ENCODE measurements at regions not wholly inside any gene's neighbourhood (a gene's known extent, or its start where the extent isn't known, plus 50 kb on each side); places are given as distances from the start of the nearest gene placed in this dataset.
A peak's percentile ranks its signal among the peaks of the same experiment; 100 is the strongest.

GRCh38 chr18:73313476-73313875 lies 445.7 kb upstream of the NETO1 start:
- no peak for DNase-seq (ENCODE audit: low read depth)

GRCh38 chr18:73296686-73297085 lies 428.9 kb upstream of the NETO1 start:
- no peak for DNase-seq (ENCODE audit: low read depth)

DNA sequence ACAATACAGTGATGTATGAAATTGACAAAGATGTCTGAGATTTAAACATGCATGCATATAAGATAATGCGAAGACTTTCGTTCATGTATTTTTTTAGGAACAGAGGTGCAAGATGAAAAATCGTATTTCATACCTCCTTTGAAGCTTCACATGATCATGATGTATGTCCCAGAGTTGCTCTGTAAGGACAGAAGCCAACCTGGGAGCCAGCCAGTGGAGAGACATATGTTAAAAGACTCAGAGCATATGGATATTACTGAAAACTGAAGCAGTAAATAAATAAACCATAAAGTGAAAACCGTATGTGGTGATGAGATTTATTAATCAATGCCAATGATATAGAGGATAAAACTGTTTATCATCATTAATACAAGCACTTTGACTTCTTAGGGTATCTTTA lies 424.4 kb upstream of the NETO1 start:
- no peak for DNase-seq (ENCODE audit: low read depth)

GRCh38 chr18:73288813-73289212 lies 421.0 kb upstream of the NETO1 start:
- DNase-seq (ENCODE audit: low read depth): no peak

GRCh38 chr18:73286584-73286983 lies 418.8 kb upstream of the NETO1 start:
- no peak for DNase-seq (ENCODE audit: low read depth)

DNA sequence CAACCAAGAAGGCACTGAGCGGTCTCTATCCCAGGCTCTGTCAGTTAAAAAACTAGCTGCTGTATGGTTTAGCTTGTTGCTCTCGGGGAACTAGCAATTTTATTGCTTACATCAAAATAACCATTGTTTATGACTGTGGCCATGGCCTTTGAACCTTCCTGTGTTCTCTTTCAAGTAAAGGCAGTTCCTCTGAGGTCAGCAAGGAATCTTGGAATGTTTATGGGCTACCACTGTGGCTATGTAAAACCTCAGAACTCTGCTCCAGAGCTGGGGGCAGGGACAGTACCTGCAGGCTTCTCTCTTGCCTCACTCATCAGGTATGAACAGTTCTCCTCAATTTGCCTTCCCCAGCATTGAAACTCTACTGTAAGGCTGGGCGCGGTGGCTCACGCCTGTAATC lies 416.0 kb upstream of the NETO1 start:
- DNase-seq (ENCODE audit: low read depth): peak; percentile 58

DNA sequence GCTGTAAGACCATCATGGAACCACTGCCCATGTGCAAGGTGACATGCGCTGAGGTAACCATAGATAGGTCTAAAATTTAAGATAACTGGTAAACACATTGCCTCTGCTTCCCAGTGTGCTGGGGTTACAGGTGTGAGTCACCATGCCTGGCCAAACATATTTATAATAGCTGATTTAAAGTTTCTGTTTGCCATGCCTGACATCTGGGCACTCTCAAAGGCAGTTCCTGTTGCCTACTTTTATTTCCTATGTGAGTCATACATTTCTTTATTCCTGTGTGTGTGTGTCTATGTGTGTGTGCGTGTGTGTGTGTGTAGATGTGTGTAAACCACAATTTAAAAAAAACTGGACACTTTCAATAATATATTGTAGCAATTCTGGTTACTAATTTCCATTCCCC lies 415.2 kb upstream of the NETO1 start:
- peak; percentile 13 for DNase-seq (ENCODE audit: low read depth)

DNA sequence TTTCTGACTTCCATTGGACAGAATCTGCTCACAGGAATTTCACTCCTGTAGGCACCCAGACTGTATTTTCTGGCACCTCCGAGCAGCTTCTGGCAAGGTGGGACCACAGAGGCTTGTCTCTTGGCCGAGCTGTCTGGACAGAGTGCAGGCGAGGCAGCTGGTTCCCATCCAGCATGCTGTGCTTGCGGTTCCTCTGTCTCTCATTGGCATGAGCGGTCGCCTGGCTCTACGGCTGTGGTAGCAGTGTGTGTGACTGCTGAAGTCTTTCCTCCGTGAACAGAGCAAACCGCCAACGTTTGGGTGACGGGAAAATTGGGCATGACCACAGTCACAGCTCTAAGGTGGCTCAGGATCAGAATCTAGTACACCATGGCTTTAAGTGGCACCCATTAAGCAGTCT lies 411.7 kb upstream of the NETO1 start:
- no peak for DNase-seq (ENCODE audit: low read depth)

DNA sequence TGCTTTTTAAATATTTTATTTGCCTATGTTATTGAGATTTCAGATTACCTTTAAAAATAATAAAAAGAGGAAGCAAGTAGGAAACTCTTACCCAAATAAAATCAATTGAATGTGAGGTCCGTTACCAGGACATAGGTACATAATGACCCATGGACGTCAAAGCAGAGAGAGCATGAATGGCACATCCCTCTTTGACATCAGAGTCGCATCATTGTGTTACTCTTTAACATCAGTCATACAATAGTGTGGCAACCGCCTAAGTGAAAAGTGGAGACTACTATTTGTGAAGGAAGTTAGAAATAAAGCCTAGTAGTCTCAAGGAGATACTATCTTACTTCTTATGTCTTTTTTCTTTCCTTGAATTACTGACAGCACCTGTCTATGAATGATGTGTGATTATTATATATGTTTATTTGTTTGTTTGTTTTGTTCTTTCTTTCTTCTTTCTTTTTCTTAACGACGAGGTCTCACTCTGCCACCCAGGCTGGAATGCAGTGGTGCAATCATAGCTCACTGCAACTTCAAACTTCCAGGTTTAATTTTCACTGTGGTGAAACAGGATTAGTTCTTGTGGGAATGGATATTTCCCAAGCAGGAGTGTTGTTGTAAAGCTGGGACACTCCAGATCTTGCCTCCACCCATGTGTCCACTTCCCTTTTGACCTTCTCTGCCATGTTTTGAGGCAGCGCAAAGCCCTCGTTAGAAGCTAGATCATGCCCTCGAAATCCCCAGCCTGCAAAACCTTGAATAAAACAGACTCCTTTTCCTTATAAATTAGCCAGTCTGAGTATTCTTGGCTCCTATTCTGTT lies 407.2 kb upstream of the NETO1 start:
- DNase-seq (ENCODE audit: low read depth): no peak

DNA sequence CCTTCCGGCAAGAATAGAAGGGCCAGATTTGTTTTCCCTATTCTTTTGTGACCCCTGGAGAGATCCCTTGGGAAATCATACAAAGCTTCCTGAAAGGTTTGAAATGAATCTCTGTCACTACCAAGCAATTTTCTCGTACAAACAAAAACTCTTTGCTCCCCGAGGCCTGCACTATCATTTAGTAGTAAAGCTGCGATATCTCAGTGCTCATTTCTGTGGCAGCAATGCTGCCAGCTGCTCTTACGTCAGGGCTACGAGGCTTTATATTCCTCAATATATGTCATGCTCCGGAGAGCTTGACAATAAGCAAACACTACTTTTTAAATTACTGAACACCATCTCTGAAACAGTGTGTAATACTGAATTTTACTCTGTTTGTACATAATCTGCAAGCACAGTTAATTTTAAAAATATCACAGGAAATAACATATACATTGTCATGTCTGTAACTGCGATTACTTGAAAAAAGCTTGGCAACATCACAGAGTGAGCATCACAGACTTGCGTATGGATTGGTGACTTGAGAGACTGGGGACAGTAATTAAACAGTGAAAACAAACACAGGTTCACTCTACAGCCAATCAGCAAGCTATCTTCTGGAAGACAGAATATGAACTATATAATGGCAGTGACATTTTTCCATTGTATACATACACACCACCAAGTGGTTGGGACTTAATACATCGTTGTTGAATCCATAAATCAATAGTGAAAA lies 403.3 kb upstream of the NETO1 start:
- DNase-seq (ENCODE audit: low read depth): no peak

GRCh38 chr18:73264562-73264921 lies 396.8 kb upstream of the NETO1 start:
- no peak for DNase-seq (ENCODE audit: low read depth)

DNA sequence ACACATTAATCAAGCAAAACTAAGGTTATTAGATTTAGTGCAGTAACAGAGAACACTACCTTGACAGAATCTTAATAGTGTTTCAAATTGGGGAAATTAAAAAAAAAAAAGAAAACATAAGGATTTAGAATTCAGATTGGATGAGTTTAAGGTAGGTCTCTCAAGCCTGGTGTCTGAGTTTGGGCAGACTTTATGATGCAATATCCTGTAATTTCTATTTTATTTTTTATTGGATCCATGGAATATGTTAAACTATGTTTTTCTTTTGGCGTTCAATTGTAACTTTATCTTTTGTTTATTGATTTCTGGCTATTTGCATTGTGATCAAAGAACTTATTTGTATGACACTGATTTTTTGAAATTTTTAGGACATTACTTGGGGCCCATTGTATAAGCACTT lies 394.1 kb upstream of the NETO1 start:
- DNase-seq (ENCODE audit: low read depth): no peak

GRCh38 chr18:73261243-73261642 lies 393.5 kb upstream of the NETO1 start:
- no peak for DNase-seq (ENCODE audit: low read depth)

GRCh38 chr18:73258375-73259087 lies 390.7 kb upstream of the NETO1 start:
- no peak for DNase-seq (ENCODE audit: low read depth)

DNA sequence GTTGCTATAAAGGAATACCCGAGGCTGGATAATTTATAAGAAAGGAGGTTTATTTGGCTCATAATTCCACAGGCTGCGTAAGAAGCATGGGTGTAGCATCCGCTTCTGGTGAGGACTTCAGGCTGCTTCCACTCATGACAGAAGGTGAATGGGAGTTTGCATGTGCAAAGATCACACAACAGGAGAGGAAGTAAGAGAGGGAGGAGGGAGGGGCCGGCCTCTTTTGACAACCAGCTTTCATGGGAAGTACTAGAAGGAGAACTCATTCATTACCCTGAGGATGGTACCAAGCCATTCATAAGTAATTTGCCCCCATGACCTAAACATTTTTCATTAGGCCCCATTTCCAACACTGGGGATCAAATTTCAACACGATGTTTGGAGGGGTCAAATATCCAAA lies 386.8 kb upstream of the NETO1 start:
- DNase-seq (ENCODE audit: low read depth): no peak

DNA sequence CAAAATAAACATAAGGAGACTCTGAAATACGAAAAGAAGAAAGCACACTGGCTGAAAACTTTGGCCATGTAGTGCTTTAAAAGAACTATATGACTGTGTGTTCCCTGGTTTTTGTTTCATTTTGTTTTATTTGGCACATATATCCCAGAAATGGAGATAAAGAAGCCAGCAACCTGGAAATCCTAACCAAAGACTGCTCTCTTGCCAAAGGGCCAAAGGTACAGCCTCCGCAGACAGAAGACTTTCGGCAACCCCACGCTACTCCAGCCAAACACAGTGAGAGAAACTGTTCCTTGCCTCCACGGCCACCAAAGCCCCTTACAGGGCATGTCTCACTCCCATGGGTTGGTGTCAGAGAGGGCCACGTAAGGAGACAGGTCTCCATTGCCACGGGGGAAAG lies 381.2 kb upstream of the NETO1 start:
- DNase-seq (ENCODE audit: low read depth): no peak

GRCh38 chr18:73246763-73247162 lies 379.0 kb upstream of the NETO1 start:
- no peak for DNase-seq (ENCODE audit: low read depth)

GRCh38 chr18:73245345-73245744 lies 377.6 kb upstream of the NETO1 start:
- no peak for DNase-seq (ENCODE audit: low read depth)

DNA sequence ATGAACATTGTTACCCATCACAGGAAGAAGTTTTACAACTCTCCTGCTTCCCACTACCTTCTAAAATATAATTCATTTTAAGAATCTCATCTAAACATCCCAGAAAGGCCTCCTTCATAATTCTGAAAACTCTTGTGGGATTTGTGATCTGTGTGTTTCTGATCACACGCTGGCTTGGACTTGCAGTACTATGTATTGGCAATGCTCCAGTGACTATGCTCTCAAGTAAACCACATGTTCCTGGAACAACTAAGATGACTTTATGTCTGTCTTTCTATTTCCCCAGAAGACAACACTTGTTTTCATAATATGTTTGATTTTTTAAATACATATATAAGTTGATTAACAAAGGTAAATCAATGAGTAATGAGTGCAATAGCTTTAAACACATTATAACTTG lies 376.6 kb upstream of the NETO1 start:
- peak; percentile 8 for DNase-seq (ENCODE audit: low read depth)

- no peak for DNase-seq (ENCODE audit: low read depth)
Observed at GRCh38 chr18:73240899-73241298, 373.1 kb upstream of the NETO1 start.

DNA sequence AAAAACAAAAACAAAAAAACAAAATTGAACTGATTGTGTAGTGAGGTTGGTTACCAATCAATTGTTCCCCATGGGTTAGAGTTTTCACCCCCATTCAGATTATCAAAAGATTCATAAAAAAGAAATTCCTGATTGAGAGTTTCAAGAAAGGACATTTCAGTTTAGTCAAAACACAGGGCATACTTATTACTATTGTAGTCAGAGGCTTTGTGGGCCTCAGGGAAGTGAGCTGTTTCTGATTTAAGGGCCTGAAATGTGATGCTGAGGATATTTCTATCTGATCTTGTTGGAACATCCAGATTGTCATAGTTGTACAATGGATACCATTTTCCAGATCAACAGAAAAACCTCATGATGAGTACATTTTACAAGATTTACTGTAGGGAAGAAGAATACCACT lies 368.1 kb upstream of the NETO1 start:
- peak; percentile 11 for DNase-seq (ENCODE audit: low read depth)

DNA sequence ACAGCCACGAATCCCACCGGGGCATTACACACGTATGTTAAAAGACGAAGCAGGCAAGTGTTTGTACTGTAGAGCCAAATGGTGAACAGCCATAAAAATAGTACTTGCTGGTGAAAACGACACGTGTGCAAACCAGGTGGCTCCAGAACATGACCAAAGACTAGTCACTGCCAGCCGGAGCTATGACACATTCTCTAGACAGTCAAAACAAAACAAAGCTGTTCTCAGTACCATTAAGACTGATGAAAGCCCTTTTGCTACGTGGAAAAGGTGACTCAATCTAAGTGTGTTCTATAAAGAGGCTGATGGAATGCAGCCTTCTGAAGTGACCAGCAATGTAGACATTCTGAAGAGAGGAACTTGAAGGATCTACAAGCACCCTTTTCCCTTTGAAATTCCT lies 367.7 kb upstream of the NETO1 start:
- peak; percentile 86 for DNase-seq (ENCODE audit: low read depth)

DNA sequence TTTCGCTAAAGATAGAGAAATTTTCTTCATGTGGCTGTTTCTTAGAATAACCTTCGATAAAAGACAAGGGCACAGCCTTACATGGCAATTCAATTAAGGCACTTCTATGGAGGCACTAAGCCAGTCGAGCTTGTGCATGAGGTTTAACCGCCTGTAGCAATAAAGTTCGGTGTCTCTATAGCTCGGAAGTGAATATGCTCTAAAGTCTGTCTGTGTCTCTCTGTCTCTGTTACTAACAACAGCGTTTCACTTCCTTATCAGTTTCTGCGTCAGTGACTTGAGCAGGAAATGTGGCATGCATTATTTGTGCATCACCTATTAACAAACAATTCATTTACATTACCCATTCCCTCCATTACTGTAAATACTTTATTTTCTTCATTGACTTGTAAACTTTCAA lies 365.1 kb upstream of the NETO1 start:
- DNase-seq (ENCODE audit: low read depth): no peak

Measured in EH (cell line).